HEK293 (cell line): ENCODE measurements at regions not wholly inside any gene's neighbourhood (a gene's known extent, or its start where the extent isn't known, plus 50 kb on each side); places are given as distances from the start of the nearest gene placed in this dataset.
"Not testable (repeated sequence)": the region's sequence is repeated elsewhere in the genome, so short reads cannot be mapped to it uniquely, and the experiment has no call there.

Experiments used
- CTCF ChIA-PET: fragments of 350-600 bp; formaldehyde crosslinking; extraction: SDS; loops from one replicate; lab custom pipeline; 2021; ENCODE audit warnings: antibody characterized with exemption; lab: Yijun Ruan, JAX
- POLR2A ChIA-PET: fragments of 300-600 bp; formaldehyde crosslinking; extraction: SDS; loops from one replicate; lab custom pipeline; 2020; ENCODE audit warnings: antibody characterized with exemption, inconsistent platforms; lab: Yijun Ruan, JAX
- H3K27ac ChIP-seq: fragments of 200-500 bp; sonication (Bioruptor generic); 2 replicates; pipeline ENCODE4 v1.5.1; 2014; ENCODE audit warnings: low read depth, low read length, control low read depth, inconsistent platforms; ENCODE audit errors: extremely low read depth
- H3K36me3 ChIP-seq, 2 experiments: fragments of 200-500 bp in 1 of 2; sonication (Bioruptor generic) in 1 of 2; 1 replicate in 1 of 2; 2 replicates in 1 of 2; pipeline ENCODE4 v1.5.1; 2014 to 2017; ENCODE audit warnings: inconsistent platforms in 2 of 2, low read length in 2 of 2; ENCODE audit not compliant: control insufficient read depth in 2 of 2, insufficient read depth in 1 of 2
- H3K4me1 ChIP-seq: fragments of 200-500 bp; sonication (Bioruptor generic); 2 replicates; pipeline ENCODE4 v1.5.1; 2014; ENCODE audit warnings: mild to moderate bottlenecking, low read length, inconsistent platforms; ENCODE audit not compliant: control insufficient read depth, insufficient read depth
- H3K4me3 ChIP-seq: 2 replicates; pipeline ENCODE4 v1.5.1; 2011; ENCODE audit warnings: low read depth, mild to moderate bottlenecking, control low read depth, low read length, moderate library complexity
- H3K9me3 ChIP-seq: fragments of 200-500 bp; sonication (Bioruptor generic); 2 replicates; pipeline ENCODE4 v1.5.1; 2014; ENCODE audit warnings: low read depth, low read length, inconsistent platforms; ENCODE audit not compliant: control insufficient read depth, insufficient read depth
- BCL11A ChIP-seq: fragments of 450-650 bp; formaldehyde crosslinking; IDR thresholded peaks from 2 replicates; pipeline ENCODE4 v1.5.1; 2016; ENCODE audit warnings: low read depth, missing biosample characterization, missing genetic modification characterization
- REPIN1 ChIP-seq: fragments of 450-650 bp; formaldehyde crosslinking; IDR thresholded peaks from 2 replicates; pipeline ENCODE4 v1.5.1; 2017; ENCODE audit warnings: missing biosample characterization, missing genetic modification characterization, low read depth
- ZBTB21 ChIP-seq: fragments of 450-650 bp; formaldehyde crosslinking; IDR thresholded peaks from 2 replicates; pipeline ENCODE4 v1.5.1; 2017; ENCODE audit warnings: missing biosample characterization, missing genetic modification characterization
- ZBTB7A ChIP-seq: fragments of 450-650 bp; formaldehyde crosslinking; IDR thresholded peaks from 2 replicates; pipeline ENCODE4 v1.5.1; 2016; ENCODE audit warnings: low read depth, missing biosample characterization, missing genetic modification characterization
- ZNF121 ChIP-seq: fragments of 450-650 bp; formaldehyde crosslinking; IDR thresholded peaks from 2 replicates; pipeline ENCODE4 v1.5.1; 2016; ENCODE audit warnings: missing biosample characterization, missing genetic modification characterization
- ZNF146 ChIP-seq: fragments of 450-650 bp; formaldehyde crosslinking; IDR thresholded peaks from 2 replicates; pipeline ENCODE4 v1.5.1; 2016; ENCODE audit warnings: missing biosample characterization, missing genetic modification characterization
- ZNF148 ChIP-seq: fragments of 450-650 bp; formaldehyde crosslinking; IDR thresholded peaks from 2 replicates; pipeline ENCODE4 v1.5.0; 2017; ENCODE audit warnings: missing biosample characterization, missing genetic modification characterization, borderline replicate concordance
- ZNF19 ChIP-seq: fragments of 450-650 bp; formaldehyde crosslinking; IDR thresholded peaks from 2 replicates; pipeline ENCODE4; 2016; ENCODE audit warnings: missing biosample characterization, missing genetic modification characterization, low read depth
- ZNF2 ChIP-seq: fragments of 450-650 bp; formaldehyde crosslinking; IDR thresholded peaks from 2 replicates; pipeline ENCODE4 v1.5.1; 2016; ENCODE audit warnings: missing biosample characterization, missing genetic modification characterization
- ZNF202 ChIP-seq: fragments of 450-650 bp; formaldehyde crosslinking; IDR thresholded peaks from 2 replicates; pipeline ENCODE4 v1.5.1; 2016; ENCODE audit warnings: missing biosample characterization, missing genetic modification characterization, borderline replicate concordance
- ZNF214 ChIP-seq: fragments of 450-650 bp; formaldehyde crosslinking; IDR thresholded peaks from 2 replicates; pipeline ENCODE4 v1.5.1; 2017; ENCODE audit warnings: missing biosample characterization, mild to moderate bottlenecking, missing genetic modification characterization, borderline replicate concordance
- ZNF248 ChIP-seq: fragments of 450-650 bp; formaldehyde crosslinking; IDR thresholded peaks from 2 replicates; pipeline ENCODE4 v1.5.1; 2017; ENCODE audit warnings: missing biosample characterization, missing genetic modification characterization
- ZNF404 ChIP-seq: fragments of 450-650 bp; formaldehyde crosslinking; IDR thresholded peaks from 2 replicates; pipeline ENCODE4 v1.5.1; 2017; ENCODE audit warnings: missing biosample characterization, missing genetic modification characterization
- ZNF426 ChIP-seq: fragments of 450-650 bp; formaldehyde crosslinking; IDR thresholded peaks from 2 replicates; pipeline ENCODE4 v1.5.1; 2017; ENCODE audit warnings: missing biosample characterization, missing genetic modification characterization, mild to moderate bottlenecking, inconsistent platforms, moderate library complexity
- ZNF514 ChIP-seq: fragments of 450-650 bp; formaldehyde crosslinking; IDR thresholded peaks from 2 replicates; pipeline ENCODE4 v1.5.1; 2016; ENCODE audit warnings: missing biosample characterization, missing genetic modification characterization
- ZNF529 ChIP-seq: fragments of 450-650 bp; formaldehyde crosslinking; IDR thresholded peaks from 2 replicates; pipeline ENCODE4 v1.5.1; 2017; ENCODE audit warnings: missing genetic modification characterization, missing biosample characterization; ENCODE audit not compliant: insufficient replicate concordance
- ZNF558 ChIP-seq: fragments of 450-650 bp; formaldehyde crosslinking; IDR thresholded peaks from 2 replicates; pipeline ENCODE4 v1.5.1; 2016; ENCODE audit warnings: missing biosample characterization, missing genetic modification characterization
- ZNF596 ChIP-seq: fragments of 450-650 bp; IDR thresholded peaks from 2 replicates; pipeline ENCODE4 v1.5.0; 2018; ENCODE audit warnings: missing biosample characterization, mild to moderate bottlenecking, missing genetic modification characterization, moderate library complexity
- ZNF623 ChIP-seq: fragments of 450-650 bp; formaldehyde crosslinking; IDR thresholded peaks from 2 replicates; pipeline ENCODE4 v1.5.1; 2016; ENCODE audit warnings: missing biosample characterization, missing genetic modification characterization
- ZNF837 ChIP-seq: fragments of 450-650 bp; formaldehyde crosslinking; IDR thresholded peaks from 2 replicates; pipeline ENCODE4 v1.5.1; 2016; ENCODE audit warnings: missing biosample characterization, missing genetic modification characterization
- ZSCAN30 ChIP-seq: fragments of 450-650 bp; IDR thresholded peaks from 2 replicates; pipeline ENCODE4 v1.5.1; 2018; ENCODE audit warnings: missing biosample characterization, mild to moderate bottlenecking, missing genetic modification characterization, moderate library complexity
- TF ChIP-seq, protein P1 (sequence below): fragments of 450-650 bp; formaldehyde crosslinking; IDR thresholded peaks from 2 replicates; pipeline ENCODE4; 2016; ENCODE audit warnings: missing biosample characterization, missing genetic modification characterization

- no peaks in the 10 kb centered on the region for H3K4me1 ChIP-seq
- H3K27ac ChIP-seq: no peak overlapping the region
- CTCF ChIA-PET: interaction anchor here (0.6 kb wide), 2 partner anchors 408 to 523 kb away, joined by 3 read pairs; no protein-coding TSS in a partner anchor
- H3K4me3 ChIP-seq: no peak overlapping the region
- no peaks in the 10 kb centered on the region for H3K36me3 ChIP-seq
- TF ChIP-seq ZNF202 (no peak), REPIN1 (no peak), ZNF426 (no peak), ZBTB21 (no peak), ZNF837 (no peak)
- H3K9me3 ChIP-seq: no peaks in the 10 kb centered on the region
- POLR2A ChIA-PET: no interaction called here
These were observed 72.8 kb upstream of the EFNA5 start for GRCh38 chr5:107743373-107744000.

- ChIA-PET POLR2A (no interaction called here), CTCF (no interaction called here)
- no peak for TF ChIP-seq ZNF404
These were observed 68.9 kb upstream of the EFNA5 start for GRCh38 chr5:107739661-107740060.

DNA sequence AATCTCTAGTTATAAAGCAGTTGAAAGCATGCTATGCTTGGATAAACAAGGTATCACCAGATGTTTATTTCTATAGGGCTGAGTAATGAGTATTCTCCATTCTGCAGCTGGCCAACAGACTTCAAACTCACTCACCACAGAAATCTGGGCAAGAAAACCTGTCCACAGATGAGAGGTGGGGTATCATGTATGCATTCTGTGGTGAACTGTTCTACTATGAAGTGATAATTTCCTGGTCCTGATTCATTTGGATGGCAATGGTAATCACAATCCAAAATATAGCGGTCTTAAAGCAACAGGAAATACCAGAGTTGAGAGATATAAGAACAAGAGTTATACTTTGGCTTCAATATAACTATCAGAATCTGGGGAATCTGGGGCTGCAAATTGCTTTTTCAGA lies 65.9 kb upstream of the EFNA5 start:
- CTCF ChIA-PET: interaction anchor here (0.7 kb wide), 1 partner anchor 407 kb away, joined by 3 read pairs; no protein-coding TSS in a partner anchor
- TF ChIP-seq ZNF596 (tag by site-specific recombination) (no peak), ZNF248 (tag by site-specific recombination) (no peak), ZNF837 (no peak), ZNF19 (tag by site-specific recombination) (no peak), ZNF558 (tag by site-specific recombination) (no peak), ZNF623 (tag by site-specific recombination) (no peak), ZBTB21 (no peak), ZNF2 (tag by site-specific recombination) (no peak), ZNF121 (no peak), ZNF514 (no peak), BCL11A (tag by site-specific recombination) (no peak)
- TF ChIP-seq, protein P1, sequence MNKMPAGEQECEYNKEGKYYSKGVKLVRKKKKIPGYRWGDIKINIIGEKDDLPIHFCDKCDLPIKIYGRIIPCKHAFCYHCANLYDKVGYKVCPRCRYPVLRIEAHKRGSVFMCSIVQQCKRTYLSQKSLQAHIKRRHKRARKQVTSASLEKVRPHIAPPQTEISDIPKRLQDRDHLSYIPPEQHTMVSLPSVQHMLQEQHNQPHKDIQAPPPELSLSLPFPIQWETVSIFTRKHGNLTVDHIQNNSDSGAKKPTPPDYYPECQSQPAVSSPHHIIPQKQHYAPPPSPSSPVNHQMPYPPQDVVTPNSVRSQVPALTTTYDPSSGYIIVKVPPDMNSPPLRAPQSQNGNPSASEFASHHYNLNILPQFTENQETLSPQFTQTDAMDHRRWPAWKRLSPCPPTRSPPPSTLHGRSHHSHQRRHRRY (tag by site-specific recombination): no peak
- TF ChIP-seq, all 188 proteins: peak for 0
- Histone ChIP-seq H3K9me3 (no peaks in the 10 kb centered on the region), H3K4me3 (no peak overlapping the region), H3K36me3 (no peaks in the 10 kb centered on the region), H3K27ac (no peak overlapping the region), H3K4me1 (no peaks in the 10 kb centered on the region)
- POLR2A ChIA-PET: no interaction called here

More at GRCh38 chr5:107739661-107740060, 68.9 kb upstream of the EFNA5 start:
- Histone ChIP-seq H3K4me3 (no peak overlapping the region), H3K36me3 (no peaks in the 10 kb centered on the region), H3K9me3 (no peaks in the 10 kb centered on the region), H3K4me1 (no peaks in the 10 kb centered on the region), H3K27ac (no peak overlapping the region)

- H3K4me3 ChIP-seq, H3K4me1 ChIP-seq, H3K27ac ChIP-seq, POLR2A ChIA-PET, H3K9me3 ChIP-seq, H3K36me3 ChIP-seq, CTCF ChIA-PET: not testable (repeated sequence)
These were observed 65.4 kb upstream of the EFNA5 start for GRCh38 chr5:107736089-107736488.

GRCh38 chr5:107735558-107735957 lies 64.8 kb upstream of the EFNA5 start:
- H3K36me3 ChIP-seq: no peaks in the 10 kb centered on the region
- POLR2A ChIA-PET: no interaction called here
- H3K27ac ChIP-seq: no peak overlapping the region
- H3K4me1 ChIP-seq: no peaks in the 10 kb centered on the region
- CTCF ChIA-PET: no interaction called here
- no peak overlapping the region for H3K4me3 ChIP-seq
- H3K9me3 ChIP-seq: no peaks in the 10 kb centered on the region
- TF ChIP-seq ZNF146 (tag by site-specific recombination): no peak
- no peak for TF ChIP-seq ZNF214 (tag by site-specific recombination)
- TF ChIP-seq ZBTB7A (tag by site-specific recombination): no peak
- no peak for TF ChIP-seq ZSCAN30
- no peak for TF ChIP-seq ZNF148 (tag by site-specific recombination)
- TF ChIP-seq ZNF529: no peak
